ENCODE measurements at regions not wholly inside any gene's neighbourhood (a gene's known extent, or its start where the extent isn't known, plus 50 kb on each side); places are given as distances from the start of the nearest gene placed in this dataset.

DNA sequence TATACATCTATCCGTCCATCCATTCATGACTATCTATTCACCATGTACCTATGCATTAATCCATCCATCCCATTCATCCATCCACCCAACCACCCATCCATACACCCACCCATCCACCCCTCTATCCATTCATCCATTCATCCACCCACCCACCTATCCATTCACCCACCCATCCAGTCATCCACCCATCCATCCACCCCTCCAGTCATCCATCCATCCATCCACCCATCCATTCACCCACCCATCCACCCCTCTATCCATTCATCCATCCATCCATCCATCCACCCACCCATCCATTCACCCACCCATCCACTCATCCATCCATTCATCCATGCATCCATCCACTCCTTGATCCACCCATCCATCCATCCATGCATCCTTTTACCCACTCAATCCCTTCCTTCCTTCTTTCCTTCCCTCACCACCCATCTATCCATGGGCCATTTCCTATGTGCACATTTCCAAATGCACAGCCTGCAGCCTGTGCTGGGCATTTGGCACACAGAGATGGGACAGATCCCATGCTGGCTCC, 100.8 kb upstream of the ADRA2C start:
- no peak for TF ChIP-seq RAD21 (conservative IDR thresholded peaks at IDR 0.05 in 1 of 2, IDR thresholded peaks at IDR 0.05 in 1 of 2)
- TF ChIP-seq, protein P1, sequence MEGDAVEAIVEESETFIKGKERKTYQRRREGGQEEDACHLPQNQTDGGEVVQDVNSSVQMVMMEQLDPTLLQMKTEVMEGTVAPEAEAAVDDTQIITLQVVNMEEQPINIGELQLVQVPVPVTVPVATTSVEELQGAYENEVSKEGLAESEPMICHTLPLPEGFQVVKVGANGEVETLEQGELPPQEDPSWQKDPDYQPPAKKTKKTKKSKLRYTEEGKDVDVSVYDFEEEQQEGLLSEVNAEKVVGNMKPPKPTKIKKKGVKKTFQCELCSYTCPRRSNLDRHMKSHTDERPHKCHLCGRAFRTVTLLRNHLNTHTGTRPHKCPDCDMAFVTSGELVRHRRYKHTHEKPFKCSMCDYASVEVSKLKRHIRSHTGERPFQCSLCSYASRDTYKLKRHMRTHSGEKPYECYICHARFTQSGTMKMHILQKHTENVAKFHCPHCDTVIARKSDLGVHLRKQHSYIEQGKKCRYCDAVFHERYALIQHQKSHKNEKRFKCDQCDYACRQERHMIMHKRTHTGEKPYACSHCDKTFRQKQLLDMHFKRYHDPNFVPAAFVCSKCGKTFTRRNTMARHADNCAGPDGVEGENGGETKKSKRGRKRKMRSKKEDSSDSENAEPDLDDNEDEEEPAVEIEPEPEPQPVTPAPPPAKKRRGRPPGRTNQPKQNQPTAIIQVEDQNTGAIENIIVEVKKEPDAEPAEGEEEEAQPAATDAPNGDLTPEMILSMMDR (IDR thresholded peaks at IDR 0.05) = no peak
- TF ChIP-seq MYC (IDR thresholded peaks at IDR 0.05; ENCODE audit: borderline replicate concordance, low read length) = no peak
- no peak for TF ChIP-seq HDAC2 (IDR thresholded peaks at IDR 0.05)
- no peak for TF ChIP-seq POLR2A (IDR thresholded peaks at IDR 0.05; ENCODE audit: low read length)
- TF ChIP-seq MAFK (IDR thresholded peaks at IDR 0.05; ENCODE audit: partially characterized antibody) = no peak
- TF ChIP-seq NR3C1 (IDR thresholded peaks at IDR 0.05) = no peak
- no peak for TF ChIP-seq TP53 (CRISPR knock-in tag; IDR thresholded peaks at IDR 0.05)

Data from A549 (cell line).